Stimulated activated naive B cell treated with anti-CD40 and anti-IgM and Interleukin-4, amounts not matched to agents 10 μg/mL and 1 μg/mL and 100 μg/mL, for 72 hours (primary cell): ENCODE measurements at regions not wholly inside any gene's neighbourhood (a gene's known extent, or its start where the extent isn't known, plus 50 kb on each side); places are given as distances from the start of the nearest gene placed in this dataset.
"Not testable (repeated sequence)": the region's sequence is repeated elsewhere in the genome, so short reads cannot be mapped to it uniquely, and the experiment has no call there.

Experiments used
- ATAC-seq, 2 donors: fragments of 150-1000 bp; cut with Tn5 transposase; replicated peaks; 2 replicates each; pipeline ENCODE4 v1.10.0; 2021; ENCODE audit warnings: moderate library complexity in 1 of 2
- DNase-seq: peaks from one replicate; pipeline ENCODE4 v3.0.0; 2021
- H3K27ac Mint-ChIP-seq: one replicate; pipeline ENCODE4 v1.8.0; 2022; ENCODE audit warnings: mild to moderate bottlenecking, mixed read lengths
- H3K27me3 Mint-ChIP-seq, 2 donors: one replicate each; pipeline ENCODE4 v1.8.0; 2022; ENCODE audit warnings: mixed read lengths in 2 of 2
- H3K36me3 Mint-ChIP-seq, 2 donors: one replicate each; pipeline ENCODE4 v1.8.0; 2022; ENCODE audit warnings: mixed read lengths in 2 of 2, mild to moderate bottlenecking in 1 of 2
- H3K4me1 Mint-ChIP-seq, 2 donors: one replicate each; pipeline ENCODE4 v1.8.0; 2022; ENCODE audit warnings: mixed read lengths in 2 of 2, mild to moderate bottlenecking in 1 of 2
- H3K4me3 Mint-ChIP-seq, 2 donors: one replicate each; pipeline ENCODE4 v1.8.0; 2022; ENCODE audit warnings: mild to moderate bottlenecking in 2 of 2, mixed read lengths in 2 of 2, moderate library complexity in 1 of 2
- H3K9me3 Mint-ChIP-seq, 2 donors: one replicate each; pipeline ENCODE4 v1.8.0; 2022; ENCODE audit warnings: mixed read lengths in 2 of 2, mild to moderate bottlenecking in 1 of 2

DNA sequence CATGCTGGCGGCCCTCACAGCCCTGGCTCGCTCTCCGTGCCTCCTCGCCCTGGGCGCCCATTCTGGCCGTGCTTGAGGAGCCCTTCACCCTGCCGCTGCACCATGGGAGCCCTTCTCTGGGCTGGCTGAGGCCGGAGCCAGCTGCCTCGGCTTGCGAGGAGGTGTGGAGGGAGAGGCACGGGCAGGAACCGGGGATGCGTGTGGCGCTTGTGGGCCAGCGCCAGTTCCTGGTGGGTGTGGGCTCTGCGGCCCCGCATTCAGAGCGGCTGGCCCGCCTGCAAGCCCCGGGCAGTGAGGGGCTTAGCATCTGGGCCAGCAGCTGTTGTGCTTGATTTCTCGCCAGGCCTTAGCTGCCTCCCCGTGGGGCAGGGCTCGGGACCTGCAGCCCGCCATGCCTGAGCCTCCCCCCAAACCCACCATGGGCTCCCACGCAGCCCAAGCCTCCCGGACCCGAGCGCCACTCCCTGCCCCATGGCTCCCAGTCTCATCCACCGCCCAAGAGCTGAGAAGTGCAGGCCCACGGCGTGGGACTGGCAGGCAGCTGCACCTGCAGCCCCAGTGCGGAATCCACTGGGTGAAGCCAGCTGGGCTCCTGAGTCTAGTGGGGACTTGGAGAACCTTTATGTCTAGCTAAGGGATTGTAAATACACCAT is 163.4 kb upstream of the LRRC4C start:
- no peaks in the 10 kb centered on the region for H3K36me3 Mint-ChIP-seq
- H3K27me3 Mint-ChIP-seq = no peaks in the 10 kb centered on the region
- no peak overlapping the region for H3K4me3 Mint-ChIP-seq
- peaks cover 4 to 8% of the 10 kb centered on the region in 2 donors for H3K9me3 Mint-ChIP-seq
- H3K27ac Mint-ChIP-seq = no peak overlapping the region
- H3K4me1 Mint-ChIP-seq = no peaks in the 10 kb centered on the region
- no peak for DNase-seq
- ATAC-seq = no peak

DNA sequence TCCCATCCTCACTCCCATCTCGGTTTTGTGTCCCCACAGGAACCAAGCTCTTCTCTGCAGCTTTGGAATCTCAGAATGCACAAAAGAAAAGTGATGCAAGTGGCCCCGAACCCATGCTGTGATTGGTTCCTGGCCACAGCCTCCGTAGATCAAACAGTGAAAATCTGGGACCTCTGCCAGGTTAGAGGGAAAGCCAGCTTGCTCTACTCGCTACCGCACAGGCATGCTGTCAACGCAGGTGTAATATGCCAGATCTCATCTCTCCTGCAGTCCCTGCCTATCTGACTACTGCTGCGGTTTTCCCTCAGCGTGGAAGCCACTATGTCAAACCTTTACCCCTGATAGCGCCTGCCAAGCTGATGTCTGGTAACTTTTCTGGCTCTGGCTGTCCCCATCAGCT is 200.5 kb upstream of the LRRC4C start:
- ATAC-seq = no peak
- Mint-ChIP-seq H3K4me3 (no peak overlapping the region), H3K27me3 (no peaks in the 10 kb centered on the region), H3K4me1 (no peaks in the 10 kb centered on the region), H3K36me3 (no peaks in the 10 kb centered on the region), H3K9me3 (peaks cover 4 to 18% of the 10 kb centered on the region in 2 donors), H3K27ac (no peak overlapping the region)
- DNase-seq = no peak

DNA sequence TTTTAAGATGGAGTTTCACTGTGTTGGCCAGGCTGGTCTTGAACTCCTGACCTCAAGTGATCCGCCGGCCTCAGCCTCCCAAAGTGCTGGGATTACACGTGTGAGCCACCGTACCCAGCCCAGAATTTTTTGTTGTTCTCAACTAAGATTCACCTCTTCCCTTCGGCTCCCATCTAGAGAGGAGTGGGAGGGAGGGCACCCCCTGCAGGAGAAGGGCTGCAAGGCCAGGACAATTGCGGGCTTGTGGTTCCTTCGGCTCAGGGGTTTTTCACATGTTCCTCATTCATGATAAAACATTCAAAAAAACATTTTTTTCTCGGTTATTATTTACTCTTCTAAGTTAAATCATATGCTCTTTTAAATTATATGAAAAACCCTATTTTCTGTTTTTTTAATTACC is 201.1 kb upstream of the LRRC4C start:
- no peaks in the 10 kb centered on the region for H3K27me3 Mint-ChIP-seq
- H3K4me3 Mint-ChIP-seq = no peak overlapping the region
- ATAC-seq (no peak), DNase-seq (no peak)
- H3K4me1 Mint-ChIP-seq = no peaks in the 10 kb centered on the region
- no peaks in the 10 kb centered on the region for H3K36me3 Mint-ChIP-seq
- peaks cover 3 to 12% of the 10 kb centered on the region in 2 donors for H3K9me3 Mint-ChIP-seq
- H3K27ac Mint-ChIP-seq = no peak overlapping the region

DNA sequence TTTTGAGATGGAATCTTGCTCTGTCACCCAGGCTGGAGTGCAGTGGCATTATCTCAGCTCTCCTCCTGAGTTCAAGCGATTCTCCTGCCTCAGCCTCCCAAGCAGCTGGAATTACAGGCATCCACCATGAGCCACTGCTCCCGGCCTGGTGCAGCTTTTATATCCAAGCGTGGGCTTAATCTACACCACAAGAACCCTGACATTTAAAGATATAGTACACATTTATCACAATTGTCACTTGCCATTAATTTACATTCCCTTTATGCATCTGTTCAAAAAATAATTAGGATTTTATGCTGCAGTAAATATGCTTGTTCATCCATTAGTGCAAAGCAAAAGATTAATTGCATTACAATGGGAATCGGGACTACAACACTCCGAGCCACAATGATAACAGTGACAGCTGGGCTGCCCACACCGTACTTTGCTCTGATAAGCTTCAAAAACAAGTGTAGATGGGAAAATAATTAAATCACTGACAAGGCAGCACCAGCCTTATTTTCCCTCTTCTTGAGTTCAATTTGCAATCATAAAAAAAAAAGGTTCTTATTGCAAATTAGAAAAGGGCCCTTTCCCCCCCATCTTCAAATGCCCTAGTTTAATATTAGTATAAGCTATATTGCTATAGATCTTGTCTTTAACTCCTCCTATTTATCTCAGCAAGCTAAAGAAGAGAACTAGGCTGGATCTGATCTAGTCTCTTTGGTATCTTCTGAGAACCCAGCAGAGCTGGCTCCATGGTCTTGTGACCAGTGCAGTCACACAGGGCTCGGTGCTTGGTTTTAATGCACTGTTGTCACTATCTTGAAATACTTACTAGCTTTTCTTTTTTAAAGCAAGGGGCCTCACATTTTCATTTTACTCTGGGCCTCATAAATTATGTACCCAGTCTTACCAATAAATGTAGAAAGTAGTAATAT is 206.2 kb upstream of the LRRC4C start:
- ATAC-seq = no peak
- Mint-ChIP-seq H3K36me3 (no peaks in the 10 kb centered on the region), H3K27ac (no peak overlapping the region), H3K4me1 (no peaks in the 10 kb centered on the region), H3K27me3 (no peaks in the 10 kb centered on the region), H3K9me3 (peaks cover 2 to 5% of the 10 kb centered on the region in 2 donors), H3K4me3 (no peak overlapping the region)
- no peak for DNase-seq

DNA sequence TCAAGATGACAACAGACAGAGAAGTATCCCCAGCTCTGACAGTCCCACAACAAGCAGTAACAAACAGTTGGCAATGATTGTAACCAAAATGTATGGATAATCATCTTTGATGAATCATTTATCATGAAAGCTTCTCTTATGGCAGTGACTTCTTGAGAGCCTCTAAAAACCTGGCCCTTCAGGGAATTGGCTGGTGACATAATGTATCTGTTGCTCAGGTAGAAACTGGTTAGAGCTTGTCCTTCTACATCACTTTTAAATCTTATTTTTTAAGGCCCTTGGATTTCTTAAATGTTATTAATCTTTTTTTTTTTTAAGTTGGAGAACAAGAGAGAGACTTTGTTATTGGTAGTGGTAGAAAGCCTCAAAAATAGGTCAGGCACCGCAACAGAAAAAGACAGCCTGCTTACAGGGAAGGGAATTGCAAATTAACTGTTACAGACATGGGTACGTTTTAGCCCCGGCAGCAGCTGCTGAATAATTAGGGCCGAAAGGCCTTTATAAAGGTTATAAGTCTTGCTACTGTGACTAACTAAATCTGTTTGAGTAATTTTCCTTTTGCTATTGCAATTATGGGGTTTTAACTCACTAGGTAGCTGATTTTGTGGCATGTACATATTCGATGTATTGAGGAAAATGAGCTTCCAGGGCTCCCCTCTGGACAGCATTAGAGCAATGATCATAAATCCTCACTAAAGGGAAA is 207.7 kb upstream of the LRRC4C start:
- Mint-ChIP-seq H3K9me3 (peaks cover 2 to 5% of the 10 kb centered on the region in 2 donors), H3K27me3 (no peaks in the 10 kb centered on the region), H3K27ac (no peak overlapping the region), H3K4me3 (no peak overlapping the region), H3K4me1 (no peaks in the 10 kb centered on the region), H3K36me3 (no peaks in the 10 kb centered on the region)
- DNase-seq (no peak), ATAC-seq (no peak)

DNA sequence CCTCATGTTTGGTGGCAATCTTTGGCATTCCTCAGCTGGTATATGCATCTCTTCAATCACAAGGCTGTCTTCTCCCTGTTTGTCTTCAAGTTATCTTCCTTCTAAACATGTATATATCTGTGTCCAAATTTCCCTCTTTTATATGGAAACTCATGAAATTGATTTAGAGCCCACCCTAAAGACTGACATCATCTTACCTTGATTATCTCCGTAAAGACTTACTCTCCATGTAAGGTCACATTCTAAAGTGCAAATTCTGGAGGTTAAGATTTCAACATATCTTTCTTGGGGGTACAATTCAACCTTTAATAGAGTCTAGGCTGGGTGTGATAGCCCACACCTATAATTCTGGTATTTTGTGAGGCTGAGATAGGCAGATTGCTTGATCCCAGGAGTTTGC is 215.8 kb upstream of the LRRC4C start:
- ATAC-seq (no peak), DNase-seq (no peak)
- H3K9me3 Mint-ChIP-seq = peaks cover 7% of the 10 kb centered on the region in 2 donors
- no peaks in the 10 kb centered on the region for H3K4me1 Mint-ChIP-seq
- H3K27ac Mint-ChIP-seq = no peak overlapping the region
- H3K4me3 Mint-ChIP-seq = no peak overlapping the region
- no peaks in the 10 kb centered on the region for H3K27me3 Mint-ChIP-seq
- H3K36me3 Mint-ChIP-seq = no peaks in the 10 kb centered on the region

DNA sequence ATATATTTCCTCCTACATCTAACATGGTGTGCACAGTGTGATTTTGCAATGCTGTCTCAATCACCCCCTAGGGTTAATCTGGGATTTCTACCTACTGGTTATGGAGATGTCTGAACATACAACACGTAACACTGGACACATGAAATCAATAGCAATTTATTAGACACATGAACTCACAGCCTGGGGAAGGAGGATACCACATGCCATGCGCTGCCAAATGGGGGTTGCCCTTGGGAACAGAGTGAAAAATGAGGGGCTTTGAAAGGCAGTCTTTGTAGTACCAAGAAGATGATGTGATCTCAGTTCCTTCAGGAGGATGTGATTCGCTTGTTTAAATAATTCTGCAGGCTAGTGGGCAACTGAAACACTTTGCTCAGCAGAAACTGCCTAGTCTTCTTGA is 253.6 kb upstream of the LRRC4C start:
- Mint-ChIP-seq H3K27me3 (no peaks in the 10 kb centered on the region), H3K9me3 (peaks cover 4 to 8% of the 10 kb centered on the region in 2 donors), H3K27ac (no peak overlapping the region), H3K4me3 (no peak overlapping the region), H3K36me3 (no peaks in the 10 kb centered on the region), H3K4me1 (no peaks in the 10 kb centered on the region)
- DNase-seq (no peak), ATAC-seq (no peak)

DNA sequence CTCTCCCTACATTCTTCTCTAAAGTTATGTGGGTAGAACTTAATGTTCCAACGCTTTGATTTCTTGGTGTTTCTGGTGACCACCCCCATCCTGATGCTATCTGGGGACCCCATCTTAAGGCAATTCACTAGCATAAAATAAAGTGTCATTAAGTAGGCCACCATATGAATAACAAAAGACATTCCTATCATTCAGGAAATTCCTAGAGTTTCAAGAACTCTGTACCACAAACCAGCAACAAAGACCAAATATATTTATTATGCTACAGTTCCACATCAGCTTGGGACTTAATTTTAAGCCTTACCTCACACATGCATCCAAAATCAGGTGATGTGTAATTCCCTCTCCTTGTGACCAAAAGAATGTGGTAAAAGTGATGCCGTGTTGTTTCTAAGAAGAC is 254.6 kb upstream of the LRRC4C start:
- no peak for ATAC-seq
- Mint-ChIP-seq H3K36me3 (no peaks in the 10 kb centered on the region), H3K4me1 (no peaks in the 10 kb centered on the region), H3K9me3 (peaks cover 3 to 8% of the 10 kb centered on the region in 2 donors), H3K27me3 (no peaks in the 10 kb centered on the region), H3K4me3 (no peak overlapping the region), H3K27ac (no peak overlapping the region)
- no peak for DNase-seq

DNA sequence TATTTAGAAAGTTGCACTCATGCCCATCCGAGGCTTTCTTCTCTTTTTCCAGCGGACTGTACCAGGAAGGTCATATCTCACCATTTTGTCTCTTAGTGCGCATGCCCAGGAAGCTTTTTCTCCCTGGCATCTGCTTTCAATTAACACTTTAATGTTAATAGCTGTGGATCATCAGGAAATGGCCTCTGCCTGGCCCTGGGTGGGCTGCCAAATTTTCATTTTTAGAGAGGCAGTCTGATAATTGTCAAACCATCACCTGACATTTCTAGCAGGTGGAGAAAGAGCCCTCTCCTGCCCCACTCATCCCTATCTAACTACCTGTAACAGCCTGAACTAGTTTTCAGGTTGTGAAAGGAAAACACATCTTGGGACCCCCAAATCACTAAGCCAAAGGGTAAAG is 257.4 kb upstream of the LRRC4C start:
- no peaks in the 10 kb centered on the region for H3K36me3 Mint-ChIP-seq
- peaks cover 4 to 11% of the 10 kb centered on the region in 2 donors for H3K9me3 Mint-ChIP-seq
- no peak overlapping the region for H3K4me3 Mint-ChIP-seq
- DNase-seq (no peak), ATAC-seq (no peak)
- no peak overlapping the region for H3K27ac Mint-ChIP-seq
- H3K27me3 Mint-ChIP-seq = no peaks in the 10 kb centered on the region
- H3K4me1 Mint-ChIP-seq = no peaks in the 10 kb centered on the region

DNA sequence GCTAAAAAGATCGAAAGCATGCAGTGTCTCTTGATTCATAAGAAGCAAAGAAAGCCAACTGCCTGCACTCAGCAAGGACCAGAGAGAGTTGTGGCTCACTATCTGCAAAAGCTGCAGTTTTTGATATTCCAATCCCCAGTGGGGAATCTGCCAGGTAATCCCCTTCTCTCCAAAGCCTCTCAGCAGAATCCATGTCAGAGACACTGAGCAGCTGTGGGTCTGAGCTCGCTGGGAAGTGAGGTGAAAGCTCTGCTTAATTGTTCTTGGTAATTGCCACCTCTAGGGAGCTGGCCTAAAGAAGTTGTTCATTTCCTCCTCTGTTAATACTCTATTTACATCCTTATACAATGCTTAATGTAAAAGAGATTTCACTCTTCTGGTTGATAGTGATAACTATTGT is 261.3 kb upstream of the LRRC4C start:
- DNase-seq (no peak), ATAC-seq (no peak)
- H3K36me3 Mint-ChIP-seq = no peaks in the 10 kb centered on the region
- H3K27me3 Mint-ChIP-seq = no peaks in the 10 kb centered on the region
- no peak overlapping the region for H3K4me3 Mint-ChIP-seq
- no peak overlapping the region for H3K27ac Mint-ChIP-seq
- H3K4me1 Mint-ChIP-seq = no peaks in the 10 kb centered on the region
- H3K9me3 Mint-ChIP-seq = peaks cover 9 to 14% of the 10 kb centered on the region in 2 donors

DNA sequence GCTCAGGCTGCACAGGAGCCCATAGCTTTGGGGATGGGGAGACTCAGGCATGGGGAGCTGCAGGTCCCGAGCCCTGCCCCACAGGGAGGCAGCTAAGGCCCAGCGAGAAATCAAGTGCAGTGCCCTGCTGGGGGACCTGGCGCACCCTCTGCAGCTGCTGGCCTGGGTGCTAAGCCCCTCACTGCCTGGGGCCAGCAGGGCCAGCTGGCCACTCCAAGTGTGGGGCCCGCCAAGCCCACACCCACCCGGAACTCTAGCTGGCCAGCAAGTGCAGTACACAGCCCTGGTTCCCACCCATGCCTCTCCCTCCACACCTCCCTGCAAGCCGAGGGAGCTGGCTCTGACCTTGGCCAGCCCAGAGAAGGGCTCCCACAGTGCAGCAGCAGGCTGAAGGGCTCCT is 268.7 kb upstream of the LRRC4C start:
- not testable (repeated sequence) for H3K27ac Mint-ChIP-seq, H3K36me3 Mint-ChIP-seq, DNase-seq, H3K4me3 Mint-ChIP-seq, H3K4me1 Mint-ChIP-seq, H3K27me3 Mint-ChIP-seq, ATAC-seq
- peaks cover 14% of the 10 kb centered on the region in 2 donors for H3K9me3 Mint-ChIP-seq

DNA sequence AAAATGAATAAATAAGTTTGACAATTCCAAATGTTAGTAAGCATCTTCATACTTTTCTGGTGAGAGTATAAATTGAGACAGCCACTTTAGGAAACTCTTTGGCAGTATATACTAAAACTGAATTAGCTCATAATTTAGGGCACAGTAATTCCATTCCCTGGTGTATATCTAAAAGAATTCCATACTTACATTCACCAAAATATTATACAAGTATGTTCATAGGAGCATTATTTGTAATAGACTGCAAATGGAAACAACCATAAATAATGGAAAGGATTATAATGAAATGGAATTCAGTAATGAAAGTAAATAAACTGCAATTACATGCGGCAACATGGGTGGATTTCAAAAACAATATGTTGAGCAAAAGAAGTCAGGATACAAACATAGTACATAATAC is 315.8 kb upstream of the LRRC4C start:
- ATAC-seq = no peak
- no peaks in the 10 kb centered on the region for H3K36me3 Mint-ChIP-seq
- H3K4me3 Mint-ChIP-seq = no peak overlapping the region
- DNase-seq = no peak
- H3K27ac Mint-ChIP-seq = no peak overlapping the region
- peaks cover 7 to 15% of the 10 kb centered on the region in 2 donors for H3K9me3 Mint-ChIP-seq
- H3K4me1 Mint-ChIP-seq = no peaks in the 10 kb centered on the region
- H3K27me3 Mint-ChIP-seq = no peaks in the 10 kb centered on the region

DNA sequence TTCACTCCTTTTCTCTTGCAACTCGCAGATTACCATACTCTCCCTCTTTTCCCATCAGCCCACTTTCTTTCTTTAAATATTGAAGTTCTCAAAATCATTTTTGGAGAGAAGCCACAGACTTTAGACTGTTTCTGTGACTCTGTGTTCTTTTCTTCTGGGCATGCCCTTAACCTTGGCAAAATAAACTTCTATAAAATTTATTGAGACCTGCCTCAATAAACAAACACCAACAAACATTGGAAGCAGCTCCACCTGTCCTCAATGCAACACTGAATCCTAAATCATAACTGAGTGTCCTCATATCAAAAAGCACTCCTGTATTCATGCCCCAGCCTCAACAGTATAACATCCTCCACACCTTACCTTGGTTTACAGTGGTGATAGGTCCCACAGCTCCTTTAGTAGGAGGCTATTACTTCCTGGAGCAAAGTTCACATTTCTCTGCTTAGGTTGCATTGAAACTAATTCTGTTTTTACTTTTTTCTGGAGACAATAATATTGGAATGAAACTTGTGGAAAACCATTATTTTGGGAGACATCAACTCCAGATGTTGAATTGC is 320.0 kb upstream of the LRRC4C start:
- H3K9me3 Mint-ChIP-seq = peaks cover 8 to 12% of the 10 kb centered on the region in 2 donors
- no peaks in the 10 kb centered on the region for H3K27me3 Mint-ChIP-seq
- H3K4me3 Mint-ChIP-seq = no peak overlapping the region
- no peaks in the 10 kb centered on the region for H3K4me1 Mint-ChIP-seq
- no peak overlapping the region for H3K27ac Mint-ChIP-seq
- H3K36me3 Mint-ChIP-seq = no peaks in the 10 kb centered on the region
- DNase-seq (no peak), ATAC-seq (no peak)

DNA sequence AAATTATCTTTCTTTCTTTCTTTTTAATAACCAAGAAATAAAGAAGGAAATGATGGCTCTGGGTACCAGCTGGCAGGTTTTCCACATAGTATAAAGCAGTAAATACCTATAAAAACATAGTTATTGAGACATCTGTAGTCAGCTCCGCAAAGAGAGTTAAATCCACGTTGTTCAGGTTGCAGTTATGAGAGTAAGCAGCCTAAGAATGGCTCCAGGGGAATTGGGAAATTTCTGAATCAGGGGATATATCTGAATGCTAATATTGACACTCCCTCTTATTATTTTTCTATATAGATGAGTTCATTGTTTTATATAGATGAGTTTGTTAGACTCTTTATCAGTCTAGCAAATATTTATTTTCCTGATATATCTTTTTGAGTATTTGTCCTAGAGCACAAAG is 322.0 kb upstream of the LRRC4C start:
- Mint-ChIP-seq H3K4me1 (no peaks in the 10 kb centered on the region), H3K4me3 (no peak overlapping the region), H3K9me3 (peaks cover 5 to 7% of the 10 kb centered on the region in 2 donors), H3K36me3 (no peaks in the 10 kb centered on the region), H3K27ac (no peak overlapping the region), H3K27me3 (no peaks in the 10 kb centered on the region)
- no peak for DNase-seq
- no peak for ATAC-seq
